ENCODE measurements at regions not wholly inside any gene's neighbourhood (a gene's known extent, or its start where the extent isn't known, plus 50 kb on each side); places are given as distances from the start of the nearest gene placed in this dataset.

GRCh38 chr3:194283221-194284006 lies 67.7 kb downstream of the CPN2 start:
- peaks cover 24% of the 10 kb centered on the region for H3K4me1 ChIP-seq
- DNase-seq (no peak), ATAC-seq (no peak)
- H3K27ac ChIP-seq, result no peak overlapping the region
- 88 to 91% methylated on average over 12 of the region's 12 CpGs for WGBS, 2 donors
- no peaks in the 10 kb centered on the region for H3K36me3 ChIP-seq (replicated peaks in 1 of 2; ENCODE audit: insufficient read depth in 1 of 2, low read depth in 2 of 2)
- intact Hi-C loops (cut with DNase I), result no loop called here
- TF ChIP-seq, protein P1, sequence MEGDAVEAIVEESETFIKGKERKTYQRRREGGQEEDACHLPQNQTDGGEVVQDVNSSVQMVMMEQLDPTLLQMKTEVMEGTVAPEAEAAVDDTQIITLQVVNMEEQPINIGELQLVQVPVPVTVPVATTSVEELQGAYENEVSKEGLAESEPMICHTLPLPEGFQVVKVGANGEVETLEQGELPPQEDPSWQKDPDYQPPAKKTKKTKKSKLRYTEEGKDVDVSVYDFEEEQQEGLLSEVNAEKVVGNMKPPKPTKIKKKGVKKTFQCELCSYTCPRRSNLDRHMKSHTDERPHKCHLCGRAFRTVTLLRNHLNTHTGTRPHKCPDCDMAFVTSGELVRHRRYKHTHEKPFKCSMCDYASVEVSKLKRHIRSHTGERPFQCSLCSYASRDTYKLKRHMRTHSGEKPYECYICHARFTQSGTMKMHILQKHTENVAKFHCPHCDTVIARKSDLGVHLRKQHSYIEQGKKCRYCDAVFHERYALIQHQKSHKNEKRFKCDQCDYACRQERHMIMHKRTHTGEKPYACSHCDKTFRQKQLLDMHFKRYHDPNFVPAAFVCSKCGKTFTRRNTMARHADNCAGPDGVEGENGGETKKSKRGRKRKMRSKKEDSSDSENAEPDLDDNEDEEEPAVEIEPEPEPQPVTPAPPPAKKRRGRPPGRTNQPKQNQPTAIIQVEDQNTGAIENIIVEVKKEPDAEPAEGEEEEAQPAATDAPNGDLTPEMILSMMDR (IDR thresholded peaks at IDR 0.05), result no peak
- no peak for TF ChIP-seq POLR2A (IDR thresholded peaks at IDR 0.05)
- no peak overlapping the region for H3K4me3 ChIP-seq
- no peaks in the 10 kb centered on the region for H3K9me3 ChIP-seq
- H3K27me3 ChIP-seq, result no peaks in the 10 kb centered on the region

- intact Hi-C loops (cut with DNase I), result no loop called here
Measured at GRCh38 chr3:194284351-194284750, 66.8 kb downstream of the CPN2 start.

GRCh38 chr3:194285024-194285849 lies 65.9 kb downstream of the CPN2 start:
- peaks cover 20% of the 10 kb centered on the region for H3K4me1 ChIP-seq
- no peaks in the 10 kb centered on the region for H3K36me3 ChIP-seq (replicated peaks in 1 of 2; ENCODE audit: insufficient read depth in 1 of 2, low read depth in 2 of 2)
- no peak overlapping the region for H3K4me3 ChIP-seq
- intact Hi-C loops (cut with DNase I), result no loop called here
- H3K27me3 ChIP-seq, result no peaks in the 10 kb centered on the region
- no peak for TF ChIP-seq POLR2A (IDR thresholded peaks at IDR 0.05)
- TF ChIP-seq, protein P1 (IDR thresholded peaks at IDR 0.05), result no peak
- 70 to 79% methylated on average over 16 of the region's 16 CpGs for WGBS, 2 donors
- no peak for DNase-seq
- no peaks in the 10 kb centered on the region for H3K9me3 ChIP-seq
- H3K27ac ChIP-seq, result no peak overlapping the region
- ATAC-seq, result no peak

More at GRCh38 chr3:194284351-194284750, 66.8 kb downstream of the CPN2 start:
- H3K36me3 ChIP-seq (replicated peaks in 1 of 2; ENCODE audit: insufficient read depth in 1 of 2, low read depth in 2 of 2), result no peaks in the 10 kb centered on the region
- no peaks in the 10 kb centered on the region for H3K9me3 ChIP-seq
- H3K4me1 ChIP-seq, result peaks cover 20% of the 10 kb centered on the region
- DNase-seq, result no peak
- no peaks in the 10 kb centered on the region for H3K27me3 ChIP-seq
- TF ChIP-seq, protein P1 (IDR thresholded peaks at IDR 0.05), result no peak
- no peak for TF ChIP-seq POLR2A (IDR thresholded peaks at IDR 0.05)
- H3K4me3 ChIP-seq, result no peak overlapping the region
- H3K27ac ChIP-seq, result no peak overlapping the region
- ATAC-seq, result no peak
- WGBS, 2 donors, result 74 to 85% methylated on average over 5 of the region's 5 CpGs

GRCh38 chr3:194285850-194286197 lies 65.3 kb downstream of the CPN2 start:
- Histone ChIP-seq H3K27me3 (no peaks in the 10 kb centered on the region), H3K4me3 (no peak overlapping the region), H3K27ac (no peak overlapping the region), H3K4me1 (peaks cover 20% of the 10 kb centered on the region), H3K9me3 (no peaks in the 10 kb centered on the region), H3K36me3 (replicated peaks in 1 of 2; ENCODE audit: insufficient read depth in 1 of 2, low read depth in 2 of 2) (no peaks in the 10 kb centered on the region)
- no peak for TF ChIP-seq POLR2A (IDR thresholded peaks at IDR 0.05)
- TF ChIP-seq, protein P1 (IDR thresholded peaks at IDR 0.05), result no peak
- WGBS, 2 donors, result 37 to 52% methylated on average over 2 of the region's 2 CpGs
- intact Hi-C loops (cut with DNase I), result no loop called here
- DNase-seq (no peak), ATAC-seq (no peak)

Data from body of pancreas (tissue), 4 donors.